ENCODE measurements at regions not wholly inside any gene's neighbourhood (a gene's known extent, or its start where the extent isn't known, plus 50 kb on each side); places are given as distances from the start of the nearest gene placed in this dataset.

DNA sequence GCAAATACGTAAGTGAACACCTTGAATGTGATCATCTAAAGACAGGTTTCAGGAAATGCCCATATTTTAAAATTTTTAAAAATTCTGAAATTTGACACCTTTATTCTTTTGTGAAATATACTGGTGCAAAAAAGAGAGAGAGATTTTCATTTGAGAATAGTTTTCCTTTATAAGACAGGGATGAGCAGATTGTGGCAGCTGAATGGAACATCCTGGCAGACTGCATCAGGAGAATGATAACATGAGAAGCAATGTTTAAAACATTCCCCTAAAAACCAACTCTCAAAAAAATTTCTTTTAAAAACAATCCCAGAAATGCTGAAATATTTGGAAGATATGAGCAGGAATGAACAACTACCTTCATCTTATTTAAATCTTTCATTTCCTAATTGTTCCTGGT, 744.8 kb upstream of the ID2 start:
- DNase-seq (ENCODE audit: low spot score) = no peak

GRCh38 chr2:7940723-7941122, 741.1 kb upstream of the ID2 start:
- no peak for DNase-seq (ENCODE audit: low spot score)

DNA sequence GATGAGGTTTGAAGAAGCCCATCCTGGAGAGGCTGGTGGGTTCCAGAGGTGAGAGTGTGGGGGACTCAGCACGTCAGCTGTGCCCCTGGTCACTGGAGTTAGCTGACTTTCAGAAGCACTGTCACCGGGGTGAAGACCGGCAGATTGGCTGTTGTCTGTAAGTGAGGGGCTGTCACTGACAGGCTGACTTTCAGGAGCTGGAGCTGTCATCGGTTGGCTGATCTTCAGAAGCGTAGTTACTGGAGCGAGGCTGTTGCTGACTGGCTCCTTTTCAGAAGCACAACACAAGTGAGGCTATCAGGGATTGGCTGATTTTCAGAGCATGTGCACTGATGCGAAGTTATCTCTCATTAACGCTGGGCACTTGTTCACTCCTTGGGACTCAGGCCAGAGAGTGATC, 738.4 kb upstream of the ID2 start:
- DNase-seq (ENCODE audit: low spot score) = no peak

DNA sequence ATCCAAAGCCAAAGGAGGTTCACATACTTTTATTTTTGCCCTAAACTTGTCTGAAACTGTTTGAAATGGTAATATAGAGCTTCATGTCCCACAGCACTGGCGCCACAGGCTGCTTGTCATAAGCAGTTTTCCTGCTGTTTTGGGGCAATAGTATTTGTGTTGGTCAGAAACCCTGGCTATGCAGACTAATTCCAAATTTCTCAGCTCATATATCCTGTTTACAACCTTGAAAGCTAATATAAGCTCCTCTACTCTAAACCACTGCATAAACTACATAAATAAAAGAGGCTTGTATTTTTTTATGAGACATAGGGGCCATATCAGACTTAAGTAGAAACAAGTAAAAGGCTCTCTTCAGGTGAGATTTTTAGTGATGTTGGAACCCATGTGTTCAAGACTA, 736.8 kb upstream of the ID2 start:
- no peak for DNase-seq (ENCODE audit: low spot score)

DNA sequence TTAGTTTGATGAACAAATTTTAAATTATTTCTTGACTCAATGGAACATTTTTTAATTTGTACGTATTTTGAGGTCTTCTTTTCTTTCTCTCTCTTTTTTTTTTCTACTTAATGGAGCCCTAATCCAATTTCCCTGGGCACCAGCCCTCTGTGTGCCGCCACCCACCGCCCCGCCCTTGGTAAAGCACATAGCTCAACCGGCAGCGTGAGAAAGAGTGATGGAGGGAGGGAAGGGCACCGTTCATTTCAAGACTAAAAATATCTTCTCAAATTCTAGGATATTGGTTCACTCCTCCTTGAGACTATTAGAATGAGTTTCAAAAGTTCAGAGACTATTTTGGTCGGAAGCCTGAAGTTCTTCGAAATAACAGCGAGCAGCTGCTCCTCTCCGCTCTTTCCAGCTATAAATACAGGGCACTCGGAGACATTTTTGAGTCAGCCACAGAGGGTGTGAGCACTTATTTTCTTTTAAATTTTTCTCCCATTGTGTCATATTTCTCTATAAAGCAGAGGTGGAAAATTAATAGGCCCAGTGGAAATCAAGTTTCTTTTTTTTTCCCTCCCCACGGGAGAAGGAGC, 731.7 kb upstream of the ID2 start:
- DNase-seq (ENCODE audit: low spot score) = no peak

DNA sequence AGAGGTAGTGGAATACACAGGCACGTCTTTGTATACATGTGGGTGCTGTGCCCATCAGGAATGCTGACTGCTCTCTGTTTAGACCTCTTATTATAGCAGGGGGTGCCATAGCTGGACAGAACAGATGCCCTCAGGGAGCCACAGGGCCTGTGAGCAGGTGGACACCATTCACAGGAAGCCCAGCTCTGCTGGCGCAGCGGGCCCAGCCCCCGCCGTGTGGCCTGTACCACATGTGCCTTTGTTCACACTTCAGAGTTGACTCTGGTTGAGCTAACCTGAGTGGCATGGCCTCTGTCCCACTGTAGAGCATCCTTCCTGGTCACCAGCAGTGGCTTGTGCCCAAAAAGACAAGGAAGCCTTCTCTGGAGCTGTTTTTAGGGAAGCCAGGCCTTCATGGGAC, 730.9 kb upstream of the ID2 start:
- DNase-seq (ENCODE audit: low spot score) = no peak

GRCh38 chr2:7951490-7951889, 730.4 kb upstream of the ID2 start:
- DNase-seq (ENCODE audit: low spot score) = no peak

DNA sequence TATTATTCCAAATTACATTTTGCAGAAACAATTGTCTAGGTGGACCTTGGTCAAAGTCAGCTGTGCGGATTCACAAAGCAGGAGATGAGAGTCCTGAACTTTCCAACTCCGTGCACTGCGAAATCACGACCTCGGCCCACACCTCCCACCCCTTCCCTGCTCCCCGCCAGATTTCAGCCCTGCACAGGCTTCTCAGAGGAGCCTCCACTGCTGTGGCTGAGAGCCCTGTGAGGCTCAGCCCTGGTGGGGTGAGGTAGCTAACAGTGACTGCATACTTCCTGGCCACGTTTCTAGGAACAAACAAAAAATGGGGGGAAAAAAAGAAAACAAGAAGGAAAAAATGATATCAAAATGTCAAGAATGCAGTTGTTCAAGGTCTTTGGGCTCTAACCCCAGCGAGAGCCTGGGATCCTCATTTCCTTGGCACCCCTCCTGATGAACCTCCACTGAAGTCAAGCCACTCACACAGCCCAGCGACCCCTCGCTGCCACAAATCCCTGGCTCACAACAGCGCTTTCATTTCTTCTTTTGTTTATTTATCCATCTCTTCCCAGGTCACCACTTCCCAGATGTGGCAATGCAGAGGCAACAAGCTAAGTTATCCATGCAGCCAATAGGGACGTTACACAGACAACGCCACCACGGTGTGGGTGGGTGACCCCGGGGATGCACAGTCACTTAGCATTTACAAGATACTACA, 729.7 kb upstream of the ID2 start:
- no peak for DNase-seq (ENCODE audit: low spot score)

- no peak for DNase-seq (ENCODE audit: low spot score)
These were observed 728.7 kb upstream of the ID2 start for GRCh38 chr2:7953195-7953594.

- DNase-seq (ENCODE audit: low spot score) = no peak
These were observed 727.6 kb upstream of the ID2 start for GRCh38 chr2:7954234-7954633.

DNA sequence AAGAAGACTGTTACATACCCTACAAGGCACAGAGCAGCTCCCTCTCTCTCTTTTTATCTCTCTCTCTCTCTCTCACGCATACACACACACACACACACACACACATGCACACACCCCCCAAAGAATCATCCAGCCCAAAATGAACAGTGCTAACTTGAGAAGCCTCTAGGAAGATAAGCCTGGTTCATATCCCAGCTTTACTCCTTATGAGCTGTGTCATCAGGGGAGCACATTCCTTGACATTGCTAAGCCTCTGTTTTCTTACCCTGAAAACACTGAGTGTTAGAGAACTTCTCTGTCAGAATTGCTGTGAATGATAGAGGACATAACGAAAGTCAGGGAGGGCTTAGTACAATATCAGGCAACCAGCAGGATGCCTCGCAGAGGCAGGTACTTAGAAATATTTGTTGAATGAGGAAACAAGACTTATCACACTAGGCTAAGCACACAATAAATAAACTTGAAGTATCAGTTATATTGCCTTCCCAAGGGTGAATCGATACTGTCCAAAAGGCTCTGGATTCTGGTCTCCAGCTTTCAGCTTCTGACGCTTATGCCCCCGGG, 725.6 kb upstream of the ID2 start:
- no peak for DNase-seq (ENCODE audit: low spot score)

- no peak for DNase-seq (ENCODE audit: low spot score)
These were observed 720.3 kb upstream of the ID2 start for GRCh38 chr2:7961550-7961949.

DNA sequence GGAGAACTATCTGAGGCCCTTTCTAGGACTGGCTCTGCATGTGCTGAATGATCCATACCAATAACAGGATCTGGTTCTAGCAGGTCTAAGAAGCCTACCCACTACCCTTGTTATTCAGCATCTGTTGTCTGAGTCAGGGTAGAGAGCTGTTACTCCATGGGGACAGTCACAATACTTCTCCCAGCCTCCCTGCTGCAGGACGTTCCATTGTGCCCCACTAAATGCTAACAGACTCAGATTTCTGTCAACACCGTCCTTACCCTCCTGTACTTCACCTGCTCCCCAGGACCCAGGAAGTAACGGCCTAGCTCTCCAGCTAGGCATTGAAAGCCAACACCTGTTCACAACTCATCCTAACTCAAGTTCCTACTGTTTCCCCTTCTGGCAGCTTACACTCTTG, 719.7 kb upstream of the ID2 start:
- DNase-seq (ENCODE audit: low spot score) = no peak

GRCh38 chr2:7963787-7964186, 718.1 kb upstream of the ID2 start:
- no peak for DNase-seq (ENCODE audit: low spot score)

DNA sequence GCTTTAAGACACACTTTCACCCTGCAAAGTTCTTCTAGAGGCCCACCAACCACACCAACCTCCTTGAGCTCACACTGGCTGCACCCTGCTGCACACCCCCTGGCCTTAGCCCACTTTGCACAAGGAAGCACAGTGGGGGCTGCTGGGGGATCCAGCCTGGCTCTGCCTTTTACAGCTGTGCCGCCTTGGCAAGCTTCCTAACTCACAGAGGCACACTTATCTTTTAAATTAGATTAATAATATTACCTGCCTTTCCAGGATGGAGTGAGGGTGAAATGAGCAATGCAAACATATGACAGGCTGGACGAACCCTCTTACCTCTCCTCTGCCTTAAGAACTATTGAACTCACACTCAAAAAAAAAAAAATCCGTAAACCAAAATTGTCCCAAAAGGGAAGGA, 715.8 kb upstream of the ID2 start:
- no peak for DNase-seq (ENCODE audit: low spot score)

DNA sequence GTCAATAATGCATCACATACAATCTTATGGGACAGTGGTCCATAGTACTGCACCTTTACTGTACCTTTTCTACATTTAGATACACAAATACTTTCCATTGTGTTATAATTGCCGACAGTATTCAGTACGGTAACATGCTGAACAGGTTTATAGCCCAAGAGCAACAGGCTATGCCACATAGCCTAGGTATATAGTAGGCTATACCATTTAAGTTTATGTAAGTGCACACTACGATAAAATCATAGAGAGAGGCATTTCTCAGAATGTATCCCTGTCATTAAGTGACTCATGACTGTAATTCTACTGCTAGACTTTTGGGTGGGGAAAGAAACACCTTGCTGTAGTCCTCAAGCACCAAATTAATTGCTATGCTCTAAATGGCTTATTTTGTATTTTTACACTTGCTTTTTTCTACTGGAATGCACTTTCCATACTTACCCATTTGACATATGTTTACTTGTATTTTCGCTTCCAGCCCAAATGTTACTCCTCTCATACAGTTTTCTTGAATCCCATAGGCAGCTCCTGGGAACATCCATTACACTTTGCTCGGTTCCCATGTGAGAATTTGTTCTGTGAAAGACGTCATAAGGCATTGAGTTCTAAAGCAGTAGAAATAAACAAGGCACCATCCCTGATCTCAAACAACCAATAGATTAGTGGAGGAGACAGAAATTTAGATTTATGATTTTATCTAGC, 714.0 kb upstream of the ID2 start:
- DNase-seq (ENCODE audit: low spot score) = no peak

DNA sequence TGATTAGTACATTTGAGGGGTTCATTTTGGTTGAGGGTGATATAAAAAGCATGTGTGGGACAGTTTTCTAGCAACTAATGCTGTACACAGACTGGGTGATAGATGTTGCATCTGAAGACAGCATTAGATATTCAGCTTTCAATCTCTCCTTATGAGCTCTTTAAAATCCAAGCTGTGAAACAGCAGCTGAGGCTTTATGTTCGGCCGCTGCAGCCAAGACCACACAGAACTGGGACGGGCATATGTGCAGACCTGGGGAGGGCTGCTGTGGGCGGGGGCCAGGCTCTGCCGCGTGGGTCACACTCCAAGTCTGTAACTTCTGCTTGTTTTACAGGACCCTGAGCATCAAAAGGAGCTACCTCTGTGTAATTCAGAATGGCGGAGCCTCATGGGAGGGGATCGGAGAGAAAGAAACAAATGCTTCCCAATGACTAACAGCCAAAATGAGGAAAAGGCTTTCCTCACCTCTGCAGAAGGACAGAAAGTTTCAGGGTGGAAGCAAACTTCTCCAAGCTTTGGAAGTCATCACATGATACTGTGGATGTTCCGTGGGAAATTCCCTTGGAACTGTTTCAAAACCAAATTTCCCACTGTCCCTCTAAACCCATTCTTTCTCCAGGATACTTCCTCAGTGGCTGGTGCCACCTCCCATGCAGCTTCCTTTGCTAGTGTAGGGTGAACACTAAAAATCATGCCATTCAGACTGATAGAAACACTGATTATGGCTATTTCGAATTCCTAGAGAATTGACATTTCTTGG, 711.9 kb upstream of the ID2 start:
- DNase-seq (ENCODE audit: low spot score) = no peak

- DNase-seq (ENCODE audit: low spot score) = no peak
These were observed 710.6 kb upstream of the ID2 start for GRCh38 chr2:7971248-7971647.

DNA sequence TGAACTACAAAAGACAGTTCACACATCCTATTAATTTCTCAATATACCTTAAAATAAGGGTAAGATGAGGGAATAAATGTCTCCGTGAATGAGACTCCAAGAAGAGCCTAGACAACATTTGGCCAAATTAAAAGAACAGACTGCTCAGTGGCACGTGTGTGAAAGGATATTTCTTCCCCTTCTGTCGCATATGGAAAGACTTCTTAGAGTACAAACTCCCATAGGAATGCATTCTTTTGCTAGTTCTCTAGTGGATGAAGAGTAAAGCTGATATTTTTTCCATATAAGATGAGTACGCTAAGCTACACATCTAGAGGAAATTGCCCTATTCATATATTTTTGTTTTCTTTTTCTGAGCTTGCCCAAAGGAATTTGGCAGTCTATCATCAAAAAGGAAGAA, 710.0 kb upstream of the ID2 start:
- DNase-seq (ENCODE audit: low spot score) = no peak

- DNase-seq (ENCODE audit: low spot score) = no peak
These were observed 709.2 kb upstream of the ID2 start for GRCh38 chr2:7972670-7973069.

DNA sequence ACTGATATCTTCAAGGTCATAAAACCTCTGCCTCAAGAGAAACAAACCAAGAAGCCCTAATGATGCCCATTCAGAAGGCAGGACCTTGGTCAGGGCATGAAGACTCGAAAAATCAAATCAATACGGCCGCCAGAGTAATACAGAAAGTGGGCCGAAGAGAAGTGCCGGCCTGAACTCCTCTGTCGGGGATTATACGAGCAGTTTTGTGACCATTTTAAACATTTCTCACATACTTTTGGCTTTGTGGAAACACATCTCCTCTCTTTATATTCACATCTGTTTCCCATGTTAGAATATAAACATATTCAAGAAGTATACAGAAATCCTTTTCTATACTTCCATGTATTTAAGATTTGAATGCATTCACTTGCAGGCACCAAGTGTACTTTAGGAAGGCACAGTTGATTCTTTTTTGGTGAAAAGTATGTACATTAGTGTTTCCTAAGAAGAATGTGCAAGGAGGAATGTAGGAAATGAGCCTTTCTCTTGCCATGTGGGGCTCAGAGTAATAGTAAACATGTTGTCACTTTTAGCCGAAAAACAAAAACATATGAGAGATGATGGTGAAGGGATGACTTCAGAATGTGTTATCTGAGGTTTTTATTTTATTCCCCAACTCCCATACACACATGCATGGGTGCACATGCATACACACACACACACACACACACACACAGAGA, 707.9 kb upstream of the ID2 start:
- DNase-seq (ENCODE audit: low spot score) = no peak

DNA sequence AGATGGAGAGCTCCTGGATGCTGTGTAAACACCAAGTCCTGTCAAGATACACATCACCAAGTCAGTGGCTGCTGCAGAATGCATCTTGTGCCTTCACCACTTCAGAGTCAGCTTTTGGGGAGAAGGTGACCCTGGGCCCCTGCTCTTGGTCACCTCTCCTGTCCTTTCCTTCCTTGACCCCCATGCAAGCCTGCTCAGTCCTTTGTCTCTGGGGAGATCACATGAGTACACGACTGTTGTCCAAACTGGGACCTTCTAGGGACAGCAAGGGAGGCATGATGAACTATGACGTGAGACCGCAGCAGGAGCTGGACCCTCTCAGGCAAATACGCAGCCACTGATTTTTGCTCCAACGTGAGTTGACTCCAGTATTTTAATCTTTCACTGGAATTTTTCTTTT, 706.9 kb upstream of the ID2 start:
- DNase-seq (ENCODE audit: low spot score) = no peak

Data from COLO829 (cell line).